ENCODE measurements at regions not wholly inside any gene's neighbourhood (a gene's known extent, or its start where the extent isn't known, plus 50 kb on each side); places are given as distances from the start of the nearest gene placed in this dataset.

DNA sequence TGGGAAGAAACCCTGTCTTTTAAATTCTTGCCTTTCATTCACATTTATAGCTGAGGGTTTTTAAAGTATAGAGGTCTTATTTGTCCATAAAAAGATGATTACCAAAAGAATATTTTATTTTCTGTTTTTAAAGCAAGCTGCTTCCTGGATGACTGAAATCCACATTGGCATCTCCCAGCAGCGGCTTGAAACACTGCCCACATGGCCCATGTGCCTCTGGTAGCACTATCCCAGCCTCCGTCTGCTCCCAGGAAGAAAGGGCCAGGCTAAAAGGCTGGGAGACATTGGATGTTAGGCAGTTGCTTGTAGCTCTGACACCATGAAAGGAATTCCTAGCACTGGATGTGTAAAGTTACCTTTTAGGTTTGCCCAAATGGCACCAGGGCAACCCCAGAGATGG, 169.9 kb upstream of the CACNA1E start:
- no peak for TF ChIP-seq EZH2phosphoT487 (IDR thresholded peaks at IDR 0.05; ENCODE audit: borderline replicate concordance)
- TF ChIP-seq, protein P1, sequence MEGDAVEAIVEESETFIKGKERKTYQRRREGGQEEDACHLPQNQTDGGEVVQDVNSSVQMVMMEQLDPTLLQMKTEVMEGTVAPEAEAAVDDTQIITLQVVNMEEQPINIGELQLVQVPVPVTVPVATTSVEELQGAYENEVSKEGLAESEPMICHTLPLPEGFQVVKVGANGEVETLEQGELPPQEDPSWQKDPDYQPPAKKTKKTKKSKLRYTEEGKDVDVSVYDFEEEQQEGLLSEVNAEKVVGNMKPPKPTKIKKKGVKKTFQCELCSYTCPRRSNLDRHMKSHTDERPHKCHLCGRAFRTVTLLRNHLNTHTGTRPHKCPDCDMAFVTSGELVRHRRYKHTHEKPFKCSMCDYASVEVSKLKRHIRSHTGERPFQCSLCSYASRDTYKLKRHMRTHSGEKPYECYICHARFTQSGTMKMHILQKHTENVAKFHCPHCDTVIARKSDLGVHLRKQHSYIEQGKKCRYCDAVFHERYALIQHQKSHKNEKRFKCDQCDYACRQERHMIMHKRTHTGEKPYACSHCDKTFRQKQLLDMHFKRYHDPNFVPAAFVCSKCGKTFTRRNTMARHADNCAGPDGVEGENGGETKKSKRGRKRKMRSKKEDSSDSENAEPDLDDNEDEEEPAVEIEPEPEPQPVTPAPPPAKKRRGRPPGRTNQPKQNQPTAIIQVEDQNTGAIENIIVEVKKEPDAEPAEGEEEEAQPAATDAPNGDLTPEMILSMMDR (conservative IDR thresholded peaks at IDR 0.05; ENCODE audit: low read length), result no peak

Data from Loucy (cell line).